Urothelium cell line (cell line): ENCODE measurements at regions not wholly inside any gene's neighbourhood (a gene's known extent, or its start where the extent isn't known, plus 50 kb on each side); places are given as distances from the start of the nearest gene placed in this dataset.

Experiments used
- DNase-seq: peaks from one replicate; pipeline ENCODE4 v3.0.0; 2011; ENCODE audit warnings: low spot score, mixed read lengths
- FAIRE-seq: peaks from 2 replicates; lab custom pipeline; 2011; peaks lifted over from hg19 to GRCh38; lab: Jason Lieb, UNC

GRCh38 chr1:244339073-244339692, 112.5 kb downstream of the ADSS2 start:
- DNase-seq (no peak), FAIRE-seq (no peak)

GRCh38 chr1:244339776-244340175, 111.9 kb downstream of the ADSS2 start:
- DNase-seq (no peak), FAIRE-seq (no peak)

DNA sequence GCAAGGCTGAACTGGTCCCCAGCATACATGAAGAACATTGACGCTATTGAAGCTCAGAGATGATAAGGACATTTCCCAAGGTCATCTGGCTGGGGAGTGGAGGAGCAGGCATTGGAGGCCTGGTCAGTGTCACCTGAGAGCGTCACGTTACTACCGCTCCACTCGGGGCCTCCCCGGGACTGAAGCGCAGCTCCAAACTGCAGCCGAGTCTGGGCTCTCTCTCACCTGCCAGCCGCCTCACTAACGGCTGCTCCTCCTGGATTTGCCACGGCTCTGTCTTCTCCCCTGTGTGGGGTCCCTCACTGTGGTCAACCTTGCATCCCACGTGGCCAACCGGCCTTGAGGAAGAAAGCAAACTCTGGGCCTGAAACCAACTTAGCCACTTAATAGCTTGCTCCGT, 111.3 kb downstream of the ADSS2 start:
- FAIRE-seq (no peak), DNase-seq (no peak)

- DNase-seq (peak; percentile 87), FAIRE-seq (no peak)
Measured at GRCh38 chr1:244341455-244342450, 110.0 kb downstream of the ADSS2 start.

GRCh38 chr1:244344001-244344400, 107.7 kb downstream of the ADSS2 start:
- DNase-seq, result no peak
- no peak for FAIRE-seq

GRCh38 chr1:244346972-244347618, 104.6 kb downstream of the ADSS2 start:
- FAIRE-seq, result no peak
- no peak for DNase-seq

DNA sequence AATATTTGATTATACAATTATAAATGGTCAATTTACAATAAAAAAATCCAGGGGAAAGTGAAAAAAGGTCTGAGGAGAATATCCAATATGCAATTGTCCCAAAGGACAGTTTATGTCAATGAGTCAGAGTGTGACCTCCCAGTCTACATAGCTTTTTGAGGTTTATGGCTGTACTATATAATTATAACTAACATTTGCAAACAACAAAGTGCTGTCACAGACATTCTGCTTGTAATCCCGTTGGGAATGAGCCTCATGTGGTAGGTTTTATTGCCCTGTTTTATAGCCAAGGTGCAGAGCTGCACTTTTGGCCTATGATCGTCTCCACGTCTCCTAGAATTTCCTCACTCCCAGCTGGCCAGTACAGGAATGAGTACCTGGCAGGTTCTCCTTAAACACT, 103.8 kb downstream of the ADSS2 start:
- DNase-seq, result peak; percentile 18
- no peak for FAIRE-seq

DNA sequence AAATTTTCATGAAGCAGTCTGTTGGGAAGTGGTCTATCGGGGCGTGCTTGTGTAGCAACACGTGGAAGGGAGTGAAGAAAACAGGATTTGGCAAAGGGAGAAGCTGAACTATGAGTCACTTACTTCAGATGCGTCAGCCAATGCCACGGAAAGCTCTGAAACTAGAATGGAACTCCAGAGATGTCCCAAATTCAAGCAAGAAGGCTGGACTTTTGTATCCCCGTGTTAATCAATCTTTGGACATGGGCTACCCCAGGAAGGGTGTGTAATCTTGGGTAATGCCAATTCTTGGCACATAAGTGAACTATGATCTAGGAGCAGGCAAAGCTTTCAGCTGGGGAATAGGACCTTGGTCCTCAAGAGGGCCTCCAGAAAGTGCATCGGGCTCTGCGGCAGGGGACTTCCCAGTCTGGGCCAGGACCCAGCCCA, 102.6 kb downstream of the ADSS2 start:
- no peak for FAIRE-seq
- peak; percentile 68 for DNase-seq

DNA sequence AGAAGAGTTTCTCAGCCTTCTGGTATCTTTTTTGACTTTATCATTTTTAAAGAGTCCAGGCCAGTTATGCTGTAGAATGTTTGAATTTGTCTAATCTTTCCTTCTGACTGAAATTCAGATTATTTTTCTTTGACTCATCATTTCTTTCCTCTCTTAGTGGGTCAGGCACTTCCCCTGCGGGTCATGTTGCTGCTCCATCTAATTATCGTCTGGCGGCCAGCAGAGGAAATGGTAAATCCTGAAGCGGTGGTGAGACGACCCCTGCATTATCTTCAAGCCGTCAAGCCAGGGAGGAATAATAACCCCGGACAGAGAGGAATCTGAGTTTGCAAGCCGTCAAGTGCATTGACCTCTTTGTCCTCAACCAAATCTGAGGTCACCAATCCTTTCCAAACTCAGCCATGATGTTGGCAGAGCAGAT, 102.1 kb downstream of the ADSS2 start:
- DNase-seq (no peak), FAIRE-seq (no peak)

DNA sequence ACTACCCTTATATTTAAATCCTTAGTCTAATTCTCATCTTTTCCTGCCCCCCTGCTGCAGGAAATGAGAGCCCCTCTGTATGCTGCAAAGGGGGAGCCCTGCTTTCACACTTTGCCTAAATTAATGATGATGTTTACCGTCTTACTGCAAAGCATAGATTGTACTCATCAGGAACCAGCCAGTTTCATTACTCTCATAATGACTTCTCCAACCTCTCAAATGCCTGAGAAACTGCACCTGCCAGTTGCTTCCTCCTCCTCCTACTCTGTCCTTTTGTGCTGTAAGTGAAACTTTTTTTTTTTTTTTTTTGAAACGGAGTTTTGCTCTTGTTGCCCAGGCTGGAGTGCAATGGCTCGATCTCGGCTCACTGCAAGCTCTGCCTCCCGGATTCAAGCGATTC, 101.7 kb downstream of the ADSS2 start:
- DNase-seq, result no peak
- no peak for FAIRE-seq

DNA sequence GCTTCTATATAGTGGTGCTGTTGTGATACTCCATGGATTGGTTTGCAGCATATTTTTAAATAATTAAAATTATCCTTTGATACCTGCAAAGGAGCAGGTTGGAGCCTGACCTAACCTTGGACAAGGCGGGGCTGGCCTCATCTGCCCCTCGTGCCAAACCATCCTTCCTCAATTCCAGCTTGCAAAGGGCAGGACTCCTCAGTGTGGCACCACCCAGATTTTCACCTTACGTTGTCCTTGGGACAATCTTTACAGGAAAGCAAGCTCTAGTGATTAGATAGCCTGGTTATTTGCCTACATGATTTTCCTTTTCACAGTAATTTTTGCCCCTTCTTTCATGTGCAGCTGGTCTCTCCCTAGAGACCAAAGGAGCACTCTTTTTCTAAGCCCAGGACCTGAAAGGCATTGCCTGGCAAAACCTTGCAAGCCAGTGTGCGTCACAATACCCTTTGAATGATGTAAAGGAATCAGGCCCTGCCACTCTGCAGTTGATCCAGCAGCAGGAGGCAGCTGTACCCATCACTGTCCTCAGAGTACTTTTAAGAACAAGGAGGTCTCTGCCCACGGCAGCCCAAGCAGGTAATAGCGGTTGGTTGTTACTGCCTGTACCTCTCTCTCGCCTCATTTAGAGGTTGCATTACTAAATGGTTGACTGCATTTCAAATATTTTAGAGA, 99.4 kb downstream of the ADSS2 start:
- DNase-seq, result no peak
- FAIRE-seq, result no peak

GRCh38 chr1:244353551-244354091, 98.1 kb downstream of the ADSS2 start:
- DNase-seq, result peak; percentile 90
- FAIRE-seq, result no peak

DNA sequence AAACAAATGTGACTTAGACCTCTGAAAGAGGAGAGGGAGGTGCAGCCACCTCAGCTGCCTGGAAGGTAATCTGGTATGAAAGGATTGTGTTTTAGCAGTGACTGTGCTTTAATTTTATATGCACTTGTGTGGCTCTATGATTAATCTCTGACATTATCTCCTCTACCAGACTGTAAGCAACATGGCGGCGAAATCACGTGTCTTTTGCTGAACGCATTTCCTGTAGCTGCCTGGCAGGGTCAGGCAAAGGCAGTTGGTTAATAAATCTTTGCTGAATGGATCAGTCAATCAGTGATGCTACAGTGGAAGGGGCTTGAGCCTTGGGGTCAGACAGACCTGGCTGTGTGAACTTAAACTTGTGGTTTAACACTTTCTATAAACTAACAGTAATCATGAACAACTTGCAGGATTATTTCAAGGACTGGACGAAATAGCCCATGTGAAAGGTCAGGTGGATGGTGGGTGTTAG, 96.9 kb downstream of the ADSS2 start:
- no peak for FAIRE-seq
- DNase-seq, result no peak

- FAIRE-seq (no peak), DNase-seq (no peak)
Measured at GRCh38 chr1:244356376-244356775, 95.3 kb downstream of the ADSS2 start.
